GM10266 (cell line): ENCODE measurements at regions not wholly inside any gene's neighbourhood (a gene's known extent, or its start where the extent isn't known, plus 50 kb on each side); places are given as distances from the start of the nearest gene placed in this dataset.

ENCODE experiments used
- DNase-seq: peaks from one replicate; pipeline ENCODE4 v3.0.0; 2012; ENCODE audit errors: extremely low spot score
- CTCF ChIP-seq: IDR thresholded peaks from 2 replicates; pipeline ENCODE4 v1.5.1; 2012; ENCODE audit warnings: mild to moderate bottlenecking, low read depth; ENCODE audit not compliant: control insufficient read depth, insufficient read depth; ENCODE audit errors: missing control alignments

- no peak for TF ChIP-seq CTCF
- no peak for DNase-seq
Observed at GRCh38 chr7:85512790-85513189, 325.9 kb upstream of the SEMA3D start.

GRCh38 chr7:85510287-85510686 is 323.4 kb upstream of the SEMA3D start:
- no peak for DNase-seq
- no peak for TF ChIP-seq CTCF

GRCh38 chr7:85509476-85509875 is 322.6 kb upstream of the SEMA3D start:
- TF ChIP-seq CTCF = no peak
- no peak for DNase-seq

GRCh38 chr7:85508642-85509410 is 322.0 kb upstream of the SEMA3D start:
- no peak for TF ChIP-seq CTCF

GRCh38 chr7:85498031-85498430 is 311.2 kb upstream of the SEMA3D start:
- no peak for DNase-seq
- TF ChIP-seq CTCF = no peak

More at GRCh38 chr7:85508642-85509410, 322.0 kb upstream of the SEMA3D start:
- DNase-seq = no peak

GRCh38 chr7:85489498-85489897 is 302.6 kb upstream of the SEMA3D start:
- TF ChIP-seq CTCF = no peak

GRCh38 chr7:85488406-85488805 is 301.6 kb upstream of the SEMA3D start:
- TF ChIP-seq CTCF = no peak
- DNase-seq = no peak

More at GRCh38 chr7:85489498-85489897, 302.6 kb upstream of the SEMA3D start:
- DNase-seq = no peak
